ENCODE measurements at regions not wholly inside any gene's neighbourhood (a gene's known extent, or its start where the extent isn't known, plus 50 kb on each side); places are given as distances from the start of the nearest gene placed in this dataset.

DNA sequence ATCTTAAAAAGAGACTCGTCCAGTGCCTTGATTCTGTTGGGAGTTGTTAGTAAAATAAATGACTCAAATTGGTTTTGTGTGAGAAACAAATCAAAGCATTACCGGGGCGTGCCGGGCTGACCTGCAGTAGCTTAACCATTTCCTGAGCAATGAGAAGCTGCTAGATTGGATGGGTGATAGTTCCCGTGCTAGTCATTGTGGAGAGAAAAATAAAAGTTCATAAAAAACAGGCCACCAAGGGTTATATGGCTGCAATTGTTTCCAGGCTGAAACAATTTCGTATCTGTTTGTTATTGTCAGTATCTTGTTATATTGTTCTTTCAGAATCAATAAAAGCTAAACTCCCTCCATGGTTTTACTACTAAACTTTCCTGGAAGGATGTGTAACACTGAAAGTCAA, 314.4 kb downstream of the MTX2 start:
- DNase-seq (ENCODE audit: low read depth in 1 of 2, low spot score in 1 of 2) (peak in 1 of 2 experiments; percentile 56), FAIRE-seq (no peak), ATAC-seq (peak; percentile 66 to 79; a peak in 5 of 6 replicates)
- ChIA-PET POLR2A (interaction anchor here (1.6 to 2.2 kb wide), 3 partner anchors 22 to 54 kb away, joined by 6 to 12 read pairs (median 8); no protein-coding TSS in a partner anchor), CTCF (interaction anchor here (1.0 to 4.2 kb wide), 7 partner anchors 13 to 565 kb away, joined by 3 to 18 read pairs (median 5); no protein-coding TSS in a partner anchor)
- H3K27ac ChIP-seq, result peak overlapping the region; percentile 72 to 76
- 1% methylated on average over 6 of the region's 6 CpGs for WGBS (ENCODE audit: missing lambda C conversion rate)
- TF ChIP-seq, protein P1, sequence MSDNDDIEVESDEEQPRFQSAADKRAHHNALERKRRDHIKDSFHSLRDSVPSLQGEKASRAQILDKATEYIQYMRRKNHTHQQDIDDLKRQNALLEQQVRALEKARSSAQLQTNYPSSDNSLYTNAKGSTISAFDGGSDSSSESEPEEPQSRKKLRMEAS (IDR thresholded peaks at IDR 0.05), result 0 out of 2 replicates have a peak, but pooled peaks have one; percentile 15
- TF ChIP-seq ESRRA (IDR thresholded peaks at IDR 0.05; ENCODE audit: borderline replicate concordance, low read length), result no peak
- peaks cover 31% of the 10 kb centered on the region for H3K4me1 ChIP-seq
- peak overlapping the region; percentile 78 for H3K4me2 ChIP-seq
- no peaks in the 10 kb centered on the region for H3K9me3 ChIP-seq
- peak overlapping the region; percentile 17; the same call in 2 of the 3 replicates for H3K4me3 ChIP-seq

DNA sequence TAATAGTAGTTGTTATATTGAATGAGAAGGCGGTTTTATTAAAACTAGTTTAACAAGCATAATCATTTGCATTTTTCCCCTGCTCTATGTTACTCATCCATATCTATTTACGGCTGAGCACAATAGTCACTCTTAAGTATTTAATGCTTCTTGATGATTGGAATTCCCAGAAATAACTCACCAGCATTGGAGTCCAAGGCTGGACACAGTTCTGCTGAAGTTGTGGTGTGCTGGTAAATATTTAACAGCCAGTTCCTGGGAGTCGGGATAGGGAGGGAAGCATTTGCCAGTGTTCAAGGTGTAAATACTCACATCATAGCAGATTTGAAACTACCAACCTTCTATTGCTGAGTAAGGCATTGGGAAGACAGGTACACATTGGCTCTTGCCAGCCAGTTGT, 315.1 kb downstream of the MTX2 start:
- TF ChIP-seq FOSB (CRISPR knock-in tag; IDR thresholded peaks at IDR 0.05) (no peak), RCOR1 (IDR thresholded peaks at IDR 0.05; ENCODE audit: low read depth, low read length) (no peak), MAFK (IDR thresholded peaks at IDR 0.05; ENCODE audit: partially characterized antibody) (peak; percentile 45), FOSL2 (IDR thresholded peaks at IDR 0.05) (no peak), FOSL2 (CRISPR knock-in tag; IDR thresholded peaks at IDR 0.05) (peak; percentile 47; the same call in 1 of the 2 replicates), JUNB (IDR thresholded peaks at IDR 0.05) (0 out of 2 replicates have a peak, but pooled peaks have one; percentile 8), SMC3 (IDR thresholded peaks at IDR 0.05) (no peak)
- TF ChIP-seq, protein P2, sequence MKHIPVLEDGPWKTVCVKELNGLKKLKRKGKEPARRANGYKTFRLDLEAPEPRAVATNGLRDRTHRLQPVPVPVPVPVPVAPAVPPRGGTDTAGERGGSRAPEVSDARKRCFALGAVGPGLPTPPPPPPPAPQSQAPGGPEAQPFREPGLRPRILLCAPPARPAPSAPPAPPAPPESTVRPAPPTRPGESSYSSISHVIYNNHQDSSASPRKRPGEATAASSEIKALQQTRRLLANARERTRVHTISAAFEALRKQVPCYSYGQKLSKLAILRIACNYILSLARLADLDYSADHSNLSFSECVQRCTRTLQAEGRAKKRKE (CRISPR knock-in tag; IDR thresholded peaks at IDR 0.05; ENCODE audit: low read depth), result no peak
- TF ChIP-seq, protein P3, sequence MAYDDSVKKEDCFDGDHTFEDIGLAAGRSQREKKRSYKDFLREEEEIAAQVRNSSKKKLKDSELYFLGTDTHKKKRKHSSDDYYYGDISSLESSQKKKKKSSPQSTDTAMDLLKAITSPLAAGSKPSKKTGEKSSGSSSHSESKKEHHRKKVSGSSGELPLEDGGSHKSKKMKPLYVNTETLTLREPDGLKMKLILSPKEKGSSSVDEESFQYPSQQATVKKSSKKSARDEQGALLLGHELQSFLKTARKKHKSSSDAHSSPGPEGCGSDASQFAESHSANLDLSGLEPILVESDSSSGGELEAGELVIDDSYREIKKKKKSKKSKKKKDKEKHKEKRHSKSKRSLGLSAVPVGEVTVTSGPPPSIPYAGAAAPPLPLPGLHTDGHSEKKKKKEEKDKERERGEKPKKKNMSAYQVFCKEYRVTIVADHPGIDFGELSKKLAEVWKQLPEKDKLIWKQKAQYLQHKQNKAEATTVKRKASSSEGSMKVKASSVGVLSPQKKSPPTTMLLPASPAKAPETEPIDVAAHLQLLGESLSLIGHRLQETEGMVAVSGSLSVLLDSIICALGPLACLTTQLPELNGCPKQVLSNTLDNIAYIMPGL (CRISPR knock-in tag; IDR thresholded peaks at IDR 0.05; ENCODE audit: borderline replicate concordance), result no peak
- TF ChIP-seq, protein P1 (IDR thresholded peaks at IDR 0.05), result 0 out of 2 replicates have a peak, but pooled peaks have one; percentile 26
- ATAC-seq, result peak; percentile 32 to 77; a peak in 4 of 6 replicates
- POLR2A ChIA-PET, result interaction anchor here (2.2 kb wide), 1 partner anchor 30 kb away, joined by 8 read pairs; no protein-coding TSS in a partner anchor
- DNase-seq (ENCODE audit: low read depth in 1 of 2, low spot score in 1 of 2), result peak; percentile 8 to 72
- 11% methylated on average over 3 of the region's 3 CpGs for WGBS (ENCODE audit: missing lambda C conversion rate)
- CTCF ChIA-PET, result interaction anchor here (0.6 to 1.4 kb wide), 3 partner anchors 53 to 68 kb away, joined by 3 to 4 read pairs (median 3); no protein-coding TSS in a partner anchor
- no peak for FAIRE-seq
- Histone ChIP-seq H3K4me3 (peak overlapping the region; percentile 7; the same call in 2 of the 3 replicates), H3K4me1 (peaks cover 31% of the 10 kb centered on the region), H3K9me3 (no peaks in the 10 kb centered on the region), H3K4me2 (peak overlapping the region; percentile 78), H3K27ac (peak overlapping the region; percentile 72 to 76)

DNA sequence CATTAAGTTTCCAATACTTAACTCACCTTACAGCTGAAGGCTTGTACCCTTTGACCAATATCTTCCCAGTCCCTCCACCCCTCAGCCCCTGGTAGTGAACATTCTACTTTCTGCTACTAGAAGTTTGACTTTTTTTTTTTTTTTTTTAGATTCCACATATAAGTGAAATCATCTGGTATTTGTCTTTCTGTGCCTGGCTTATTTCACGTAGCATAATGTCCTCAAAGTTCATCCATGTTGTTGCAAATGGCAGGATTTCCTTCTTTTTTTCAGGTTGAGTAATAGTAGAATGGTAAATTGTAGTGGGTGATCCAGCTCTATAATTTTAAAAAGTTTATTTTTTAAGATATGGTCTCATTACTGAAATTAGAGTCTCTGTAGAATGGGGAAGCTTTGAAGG, 316.0 kb downstream of the MTX2 start:
- FAIRE-seq, result no peak
- Histone ChIP-seq H3K4me2 (no peak overlapping the region; the same call in 2 of the 3 replicates), H3K4me3 (no peak overlapping the region), H3K4me1 (peaks cover 31% of the 10 kb centered on the region), H3K27ac (peak overlapping the region in 1 of 2 experiments; percentile 59; a peak in 2 of 6 replicates), H3K9me3 (no peaks in the 10 kb centered on the region)
- ATAC-seq, result no peak
- 97% methylated on average over 1 of the region's 1 CpG for WGBS (ENCODE audit: missing lambda C conversion rate)
- no peak for DNase-seq (ENCODE audit: low read depth in 1 of 2, low spot score in 1 of 2)
- POLR2A ChIA-PET, result no interaction called here
- CTCF ChIA-PET, result interaction anchor here (0.6 to 1.4 kb wide), 7 partner anchors 22 to 446 kb away, joined by 3 to 5 read pairs (median 3); no protein-coding TSS in a partner anchor
- TF ChIP-seq, protein P4, sequence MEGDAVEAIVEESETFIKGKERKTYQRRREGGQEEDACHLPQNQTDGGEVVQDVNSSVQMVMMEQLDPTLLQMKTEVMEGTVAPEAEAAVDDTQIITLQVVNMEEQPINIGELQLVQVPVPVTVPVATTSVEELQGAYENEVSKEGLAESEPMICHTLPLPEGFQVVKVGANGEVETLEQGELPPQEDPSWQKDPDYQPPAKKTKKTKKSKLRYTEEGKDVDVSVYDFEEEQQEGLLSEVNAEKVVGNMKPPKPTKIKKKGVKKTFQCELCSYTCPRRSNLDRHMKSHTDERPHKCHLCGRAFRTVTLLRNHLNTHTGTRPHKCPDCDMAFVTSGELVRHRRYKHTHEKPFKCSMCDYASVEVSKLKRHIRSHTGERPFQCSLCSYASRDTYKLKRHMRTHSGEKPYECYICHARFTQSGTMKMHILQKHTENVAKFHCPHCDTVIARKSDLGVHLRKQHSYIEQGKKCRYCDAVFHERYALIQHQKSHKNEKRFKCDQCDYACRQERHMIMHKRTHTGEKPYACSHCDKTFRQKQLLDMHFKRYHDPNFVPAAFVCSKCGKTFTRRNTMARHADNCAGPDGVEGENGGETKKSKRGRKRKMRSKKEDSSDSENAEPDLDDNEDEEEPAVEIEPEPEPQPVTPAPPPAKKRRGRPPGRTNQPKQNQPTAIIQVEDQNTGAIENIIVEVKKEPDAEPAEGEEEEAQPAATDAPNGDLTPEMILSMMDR (IDR thresholded peaks at IDR 0.05), result no peak
- TF ChIP-seq RARB (CRISPR knock-in tag; IDR thresholded peaks at IDR 0.05), result no peak
- TF ChIP-seq, protein P2 (CRISPR knock-in tag; IDR thresholded peaks at IDR 0.05; ENCODE audit: low read depth), result no peak
- TF ChIP-seq SMC3 (IDR thresholded peaks at IDR 0.05), result no peak
- no peak for TF ChIP-seq BHLHE40 (IDR thresholded peaks at IDR 0.05; ENCODE audit: low read depth, low read length)
- no peak for TF ChIP-seq NFE2L2 (conservative IDR thresholded peaks at IDR 0.05; ENCODE audit: low read length)
- TF ChIP-seq HOXB5 (CRISPR knock-in tag; IDR thresholded peaks at IDR 0.05), result no peak
- no peak for TF ChIP-seq EHMT2 (IDR thresholded peaks at IDR 0.05; ENCODE audit: low read depth)
- no peak for TF ChIP-seq MYC (IDR thresholded peaks at IDR 0.05; ENCODE audit: borderline replicate concordance, low read length)
- TF ChIP-seq HDAC2 (IDR thresholded peaks at IDR 0.05), result no peak
- no peak for TF ChIP-seq MAZ (IDR thresholded peaks at IDR 0.05; ENCODE audit: borderline replicate concordance, low read depth, low read length)
- no peak for TF ChIP-seq CBX2 (IDR thresholded peaks at IDR 0.05; ENCODE audit: borderline replicate concordance, low read depth)
- TF ChIP-seq NR3C1 (IDR thresholded peaks at IDR 0.05), result no peak
- TF ChIP-seq, protein P1 (IDR thresholded peaks at IDR 0.05), result no peak
- TF ChIP-seq KDM5A (IDR thresholded peaks at IDR 0.05), result no peak
- TF ChIP-seq PHF8 (IDR thresholded peaks at IDR 0.05; ENCODE audit: borderline replicate concordance, low read depth), result no peak

Measured in A549 (cell line).